ENCODE measurements at regions not wholly inside any gene's neighbourhood (a gene's known extent, or its start where the extent isn't known, plus 50 kb on each side); places are given as distances from the start of the nearest gene placed in this dataset.

- DNase-seq, result no peak
These were observed 58.8 kb upstream of the CALM2 start for GRCh38 chr2:47235132-47235531.

GRCh38 chr2:47234456-47234855, 58.1 kb upstream of the CALM2 start:
- DNase-seq, result no peak

GRCh38 chr2:47232738-47233415, 56.6 kb upstream of the CALM2 start:
- no peak for DNase-seq

GRCh38 chr2:47230418-47230817, 54.1 kb upstream of the CALM2 start:
- no peak for DNase-seq

GRCh38 chr2:47227532-47228279, 51.4 kb upstream of the CALM2 start:
- no peak for DNase-seq

- no peak for DNase-seq
These were observed 50.6 kb upstream of the CALM2 start for GRCh38 chr2:47226923-47227220.

- DNase-seq, result no peak
These were observed 50.0 kb upstream of the CALM2 start for GRCh38 chr2:47226132-47226922.

Data from activated gamma-delta T cell treated with Interleukin-2 at 50 U/mL for 16 hours (primary cell).